Naive thymus-derived CD8-positive, alpha-beta T cell (primary cell): ENCODE measurements at regions not wholly inside any gene's neighbourhood (a gene's known extent, or its start where the extent isn't known, plus 50 kb on each side); places are given as distances from the start of the nearest gene placed in this dataset.

Experiments
- ATAC-seq, 2 donors: fragments of 150-1000 bp; cut with Tn5 transposase in 1 of 2; sonication (Bioruptor Pico), chemical (Tn5 transposase) in 1 of 2; 1 replicate in 1 of 2; 2 replicates in 1 of 2; pipeline ENCODE4 v1.10.0; 2021; ENCODE audit warnings: mild to moderate bottlenecking in 2 of 2, moderate library complexity in 2 of 2
- POLR2A ChIA-PET: fragments of 350-600 bp; sonication (Branson Sonifier 250); formaldehyde crosslinking; loops from one replicate; lab custom pipeline; 2021; ENCODE audit warnings: antibody characterized with exemption; lab: Charles Lee
- DNase-seq, 10 donors: peaks; one replicate each; pipeline versions ENCODE4 v3.0.0 to v3.0.0-alpha.2; 2020 to 2022
- H3K27ac Mint-ChIP-seq, 10 donors: one replicate each; pipeline ENCODE4 v1.8.0; 2020 to 2022; ENCODE audit warnings: mild to moderate bottlenecking in 10 of 10, mixed read lengths in 10 of 10, moderate library complexity in 4 of 10, inconsistent platforms in 1 of 10
- H3K27me3 Mint-ChIP-seq, 5 donors: one replicate each; pipeline ENCODE4 v1.8.0; 2021 to 2022; ENCODE audit warnings: mixed read lengths in 5 of 5
- H3K36me3 Mint-ChIP-seq, 3 donors: one replicate each; pipeline ENCODE4 v1.8.0; 2020 to 2022; ENCODE audit warnings: mixed read lengths in 3 of 3, mild to moderate bottlenecking in 2 of 3, inconsistent platforms in 1 of 3
- H3K4me1 Mint-ChIP-seq, 4 donors: one replicate each; pipeline ENCODE4 v1.8.0; 2021 to 2022; ENCODE audit warnings: mixed read lengths in 4 of 4
- H3K4me3 Mint-ChIP-seq, 10 donors: one replicate each; pipeline ENCODE4 v1.8.0; 2020 to 2022; ENCODE audit warnings: mild to moderate bottlenecking in 10 of 10, mixed read lengths in 10 of 10, moderate library complexity in 6 of 10, inconsistent platforms in 1 of 10
- H3K9me3 Mint-ChIP-seq, 9 donors: one replicate each; pipeline ENCODE4 v1.8.0; 2020 to 2022; ENCODE audit warnings: mixed read lengths in 9 of 9, mild to moderate bottlenecking in 3 of 9, inconsistent platforms in 1 of 9, moderate library complexity in 1 of 9

GRCh38 chr10:44067432-44067831, 317.5 kb downstream of the CXCL12 start:
- no peak for DNase-seq
- Mint-ChIP-seq H3K27me3 (peaks cover 0 to 8% (median 2%) of the 10 kb centered on the region in 5 donors), H3K4me3 (no peak overlapping the region), H3K36me3 (no peaks in the 10 kb centered on the region), H3K27ac (no peak overlapping the region), H3K9me3 (no peaks in the 10 kb centered on the region), H3K4me1 (no peaks in the 10 kb centered on the region)
- no peak for ATAC-seq
- POLR2A ChIA-PET = no interaction called here

DNA sequence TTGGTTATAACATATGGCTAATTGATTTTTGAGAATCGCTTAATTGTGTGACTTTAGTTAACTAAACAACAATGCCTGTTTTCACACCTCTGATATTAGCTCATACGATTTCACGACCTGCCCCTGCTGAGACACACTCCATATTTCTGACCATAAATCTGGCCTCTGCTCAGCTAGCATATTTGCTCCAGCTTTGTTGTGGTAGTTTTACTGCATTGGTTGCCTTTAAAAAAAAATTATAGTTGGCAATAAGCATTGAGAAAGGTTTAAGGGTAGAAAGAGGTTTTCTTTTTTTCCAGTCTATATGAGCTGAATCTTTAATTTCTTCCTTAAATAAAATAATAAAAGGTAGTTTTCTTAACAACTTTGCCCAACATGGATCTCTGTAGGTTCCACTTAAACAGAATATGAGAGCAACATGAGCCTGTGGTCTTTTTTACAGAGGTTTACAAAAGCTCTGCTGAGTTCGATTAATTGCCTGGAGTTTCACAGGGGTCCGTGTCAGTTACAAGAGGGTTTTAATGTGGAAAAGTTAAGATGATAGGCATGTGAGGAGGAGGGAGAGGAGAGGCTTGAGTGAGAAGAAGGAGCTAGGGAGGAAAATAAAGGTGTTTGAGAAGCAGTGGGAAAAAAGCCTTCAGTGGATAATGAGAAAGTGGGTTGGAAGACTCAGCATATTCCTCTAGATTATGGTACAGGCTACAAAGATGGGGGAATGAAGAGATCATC, 318.2 kb downstream of the CXCL12 start:
- no peak for ATAC-seq
- Mint-ChIP-seq H3K27me3 (peaks cover 0 to 12% (median 2%) of the 10 kb centered on the region in 5 donors), H3K36me3 (no peaks in the 10 kb centered on the region), H3K9me3 (no peaks in the 10 kb centered on the region), H3K27ac (no peak overlapping the region), H3K4me3 (no peak overlapping the region), H3K4me1 (no peaks in the 10 kb centered on the region)
- POLR2A ChIA-PET = no interaction called here
- no peak for DNase-seq

DNA sequence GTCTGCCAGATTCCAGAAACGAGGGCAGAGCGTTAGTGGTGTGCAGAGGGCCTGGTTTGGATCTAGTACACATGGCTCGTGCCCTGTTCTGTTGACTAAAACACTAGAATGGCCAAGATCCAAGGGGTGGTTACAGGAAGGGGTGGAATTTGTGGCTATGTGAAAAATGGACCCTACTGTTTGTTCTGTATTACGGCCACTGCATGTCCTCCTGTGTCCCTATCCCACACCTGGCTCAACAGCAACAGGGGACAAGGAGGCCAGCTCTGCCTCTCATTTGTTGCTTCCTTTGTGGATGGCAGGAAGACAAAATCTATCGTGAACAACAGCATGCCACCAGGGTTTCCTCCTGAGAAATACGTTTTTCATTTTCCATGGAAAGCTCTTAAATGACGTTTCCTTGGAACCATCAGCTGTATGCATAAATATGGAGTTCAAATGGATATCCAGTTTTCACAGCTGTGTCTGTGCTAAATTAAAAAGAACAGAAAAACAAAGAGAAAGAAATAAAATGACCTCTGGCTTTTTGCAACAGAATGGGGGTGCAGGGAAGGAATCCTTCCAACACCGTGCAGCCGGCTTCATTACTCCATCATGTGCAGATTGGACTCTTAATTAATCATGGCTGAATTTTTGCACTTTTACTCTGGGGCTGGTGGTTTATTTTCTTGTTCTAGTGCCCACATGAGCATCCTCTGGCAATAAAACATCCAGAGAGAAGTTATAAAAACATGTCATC, 318.9 kb downstream of the CXCL12 start:
- DNase-seq (no peak), ATAC-seq (no peak)
- Mint-ChIP-seq H3K4me3 (no peak overlapping the region), H3K9me3 (no peaks in the 10 kb centered on the region), H3K36me3 (no peaks in the 10 kb centered on the region), H3K4me1 (no peaks in the 10 kb centered on the region), H3K27ac (no peak overlapping the region), H3K27me3 (peaks cover 0 to 12% (median 4%) of the 10 kb centered on the region in 5 donors)
- POLR2A ChIA-PET = no interaction called here

GRCh38 chr10:44064987-44065787, 319.7 kb downstream of the CXCL12 start:
- Mint-ChIP-seq H3K9me3 (no peaks in the 10 kb centered on the region), H3K4me1 (no peaks in the 10 kb centered on the region), H3K27me3 (peaks cover 0 to 12% (median 6%) of the 10 kb centered on the region in 5 donors), H3K4me3 (no peak overlapping the region), H3K36me3 (no peaks in the 10 kb centered on the region), H3K27ac (no peak overlapping the region)
- POLR2A ChIA-PET = no interaction called here
- DNase-seq = no peak
- no peak for ATAC-seq

GRCh38 chr10:44064317-44064716, 320.6 kb downstream of the CXCL12 start:
- Mint-ChIP-seq H3K4me3 (no peak overlapping the region), H3K27me3 (peaks cover 0 to 14% (median 6%) of the 10 kb centered on the region in 5 donors), H3K4me1 (no peaks in the 10 kb centered on the region), H3K9me3 (no peaks in the 10 kb centered on the region), H3K27ac (no peak overlapping the region), H3K36me3 (no peaks in the 10 kb centered on the region)
- POLR2A ChIA-PET = no interaction called here
- ATAC-seq (no peak), DNase-seq (no peak)

- no peaks in the 10 kb centered on the region for H3K9me3 Mint-ChIP-seq
Measured at GRCh38 chr10:44063686-44064085, 321.2 kb downstream of the CXCL12 start.

GRCh38 chr10:44060719-44061118, 324.2 kb downstream of the CXCL12 start:
- DNase-seq (no peak), ATAC-seq (no peak)
- no peaks in the 10 kb centered on the region for H3K9me3 Mint-ChIP-seq
- POLR2A ChIA-PET = no interaction called here
- H3K4me1 Mint-ChIP-seq = no peaks in the 10 kb centered on the region
- H3K4me3 Mint-ChIP-seq = peak overlapping the region in 1 of 10 donors; percentile 1
- H3K27me3 Mint-ChIP-seq = peaks cover 0 to 22% (median 9%) of the 10 kb centered on the region in 5 donors
- peak overlapping the region in 1 of 10 donors; percentile 5 for H3K27ac Mint-ChIP-seq
- no peaks in the 10 kb centered on the region for H3K36me3 Mint-ChIP-seq

More at GRCh38 chr10:44063686-44064085, 321.2 kb downstream of the CXCL12 start:
- Mint-ChIP-seq H3K4me1 (no peaks in the 10 kb centered on the region), H3K27me3 (peaks cover 0 to 21% (median 9%) of the 10 kb centered on the region in 5 donors), H3K36me3 (no peaks in the 10 kb centered on the region), H3K27ac (no peak overlapping the region), H3K4me3 (no peak overlapping the region)
- no peak for DNase-seq
- POLR2A ChIA-PET = no interaction called here
- ATAC-seq = no peak

GRCh38 chr10:44060221-44060620, 324.7 kb downstream of the CXCL12 start:
- H3K9me3 Mint-ChIP-seq = no peaks in the 10 kb centered on the region
- POLR2A ChIA-PET = interaction anchor here (0.7 kb wide), 1 partner anchor 362 kb away, joined by 4 read pairs; no protein-coding TSS in a partner anchor
- no peak overlapping the region for H3K4me3 Mint-ChIP-seq

GRCh38 chr10:44058259-44058658, 326.6 kb downstream of the CXCL12 start:
- Mint-ChIP-seq H3K9me3 (no peaks in the 10 kb centered on the region), H3K4me1 (no peaks in the 10 kb centered on the region), H3K4me3 (no peak overlapping the region), H3K36me3 (no peaks in the 10 kb centered on the region), H3K27ac (no peak overlapping the region), H3K27me3 (peaks cover 0 to 32% (median 11%) of the 10 kb centered on the region in 5 donors)
- DNase-seq = no peak
- POLR2A ChIA-PET = no interaction called here
- ATAC-seq = no peak

More at GRCh38 chr10:44060221-44060620, 324.7 kb downstream of the CXCL12 start:
- DNase-seq = no peak
- no peaks in the 10 kb centered on the region for H3K36me3 Mint-ChIP-seq
- H3K27ac Mint-ChIP-seq = no peak overlapping the region
- H3K27me3 Mint-ChIP-seq = peaks cover 0 to 22% (median 9%) of the 10 kb centered on the region in 5 donors
- no peaks in the 10 kb centered on the region for H3K4me1 Mint-ChIP-seq
- ATAC-seq = no peak

- H3K27ac Mint-ChIP-seq = no peak overlapping the region
- POLR2A ChIA-PET = no interaction called here
- no peak for DNase-seq
- no peak overlapping the region for H3K4me3 Mint-ChIP-seq
- no peaks in the 10 kb centered on the region for H3K36me3 Mint-ChIP-seq
- no peaks in the 10 kb centered on the region for H3K4me1 Mint-ChIP-seq
- H3K27me3 Mint-ChIP-seq = peaks cover 6 to 28% (median 14%) of the 10 kb centered on the region in 5 donors
- ATAC-seq = no peak
- no peaks in the 10 kb centered on the region for H3K9me3 Mint-ChIP-seq
Measured at GRCh38 chr10:44056967-44057805, 327.7 kb downstream of the CXCL12 start.

DNA sequence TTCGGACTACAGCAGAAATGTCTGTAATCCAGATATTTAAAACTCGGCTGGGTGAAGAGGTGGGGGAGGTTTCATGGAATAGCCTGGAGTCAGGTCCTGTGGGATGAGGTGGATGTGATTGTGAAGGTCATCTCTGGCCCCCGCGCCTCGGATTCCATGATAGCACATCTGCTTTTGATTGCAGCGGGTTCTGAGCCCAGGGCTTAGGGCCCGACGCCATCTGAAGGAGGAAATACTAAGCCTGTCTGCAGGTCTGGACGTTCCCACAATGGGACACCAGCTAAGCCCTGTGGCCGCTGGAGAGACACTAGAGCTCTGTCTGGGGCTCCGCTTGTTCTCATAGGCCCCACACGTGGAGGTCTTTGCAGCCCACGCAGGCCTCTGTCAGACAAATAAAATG, 328.7 kb downstream of the CXCL12 start:
- H3K9me3 Mint-ChIP-seq = no peaks in the 10 kb centered on the region
- H3K27me3 Mint-ChIP-seq = peaks cover 8 to 31% (median 16%) of the 10 kb centered on the region in 5 donors

DNA sequence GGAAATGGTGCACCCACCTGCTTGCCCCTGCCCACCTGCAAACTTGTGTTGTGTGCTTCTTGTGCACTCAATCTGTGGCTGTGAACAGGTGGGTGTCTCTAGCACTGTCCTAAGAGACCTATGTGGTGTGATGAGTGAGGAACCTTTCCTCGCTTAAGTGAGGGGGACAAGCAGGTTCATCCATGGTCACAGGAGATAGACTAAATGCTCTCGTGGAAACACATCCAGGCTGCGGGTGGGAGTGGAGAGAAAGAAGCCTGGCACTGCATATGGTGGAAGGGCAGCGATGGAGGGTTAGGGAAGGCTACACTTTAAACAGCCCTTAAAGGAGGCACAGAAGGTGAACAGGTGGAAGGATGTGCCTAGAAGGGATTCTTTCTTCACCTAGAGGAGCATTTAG, 330.9 kb downstream of the CXCL12 start:
- no peaks in the 10 kb centered on the region for H3K4me1 Mint-ChIP-seq
- H3K36me3 Mint-ChIP-seq = no peaks in the 10 kb centered on the region
- H3K4me3 Mint-ChIP-seq = no peak overlapping the region
- POLR2A ChIA-PET = no interaction called here
- H3K27ac Mint-ChIP-seq = no peak overlapping the region
- H3K9me3 Mint-ChIP-seq = no peaks in the 10 kb centered on the region
- peaks cover 12 to 39% (median 18%) of the 10 kb centered on the region in 5 donors for H3K27me3 Mint-ChIP-seq
- no peak for ATAC-seq
- no peak for DNase-seq

More for the DNA sequence above, 328.7 kb downstream of the CXCL12 start:
- Mint-ChIP-seq H3K4me1 (no peaks in the 10 kb centered on the region), H3K36me3 (no peaks in the 10 kb centered on the region), H3K4me3 (no peak overlapping the region), H3K27ac (no peak overlapping the region)
- ATAC-seq (no peak), DNase-seq (no peak)
- POLR2A ChIA-PET = no interaction called here
